HG03521 (cell line): ENCODE measurements at regions not wholly inside any gene's neighbourhood (a gene's known extent, or its start where the extent isn't known, plus 50 kb on each side); places are given as distances from the start of the nearest gene placed in this dataset.

Source experiments
- ATAC-seq: cut with Tn5 transposase; IDR thresholded peaks from one replicate; pipeline ENCODE4 v1.9.1; 2021; ENCODE audit warnings: mild to moderate bottlenecking, moderate library complexity; ENCODE audit not compliant: unreplicated experiment

DNA sequence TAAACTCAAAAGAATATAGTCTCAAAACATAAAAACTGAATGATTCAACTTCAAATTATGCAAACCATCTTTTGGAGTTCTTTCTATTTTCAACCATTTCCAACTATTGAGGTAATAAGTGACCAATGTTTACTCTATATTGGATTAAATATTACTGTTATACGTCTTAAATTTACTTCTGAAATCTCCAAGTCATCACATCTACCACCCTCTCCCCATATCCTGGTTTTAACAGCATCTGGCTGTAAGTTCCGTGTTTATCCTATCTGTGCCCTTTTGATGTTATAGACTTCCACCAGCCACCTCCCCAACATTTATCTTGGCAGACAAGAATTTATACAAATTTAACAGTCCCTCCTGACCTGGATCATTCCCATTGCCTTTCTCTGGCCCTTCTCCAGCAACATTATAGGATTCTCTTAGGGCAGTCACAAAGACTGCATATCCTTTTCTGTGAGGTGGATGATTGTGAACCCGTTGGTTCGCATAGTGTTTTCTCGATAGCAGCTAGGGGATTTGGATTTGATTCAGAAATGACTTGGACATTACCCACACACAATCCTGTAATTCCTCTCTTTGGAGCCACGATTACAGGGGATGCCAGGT is 313.4 kb upstream of the FMN2 start:
- no peak for ATAC-seq

GRCh38 chr1:239779962-239780361 is 311.7 kb upstream of the FMN2 start:
- ATAC-seq, result no peak

- no peak for ATAC-seq
Measured at GRCh38 chr1:239784896-239785295, 306.8 kb upstream of the FMN2 start.

- no peak for ATAC-seq
Measured at GRCh38 chr1:239785576-239785975, 306.1 kb upstream of the FMN2 start.

DNA sequence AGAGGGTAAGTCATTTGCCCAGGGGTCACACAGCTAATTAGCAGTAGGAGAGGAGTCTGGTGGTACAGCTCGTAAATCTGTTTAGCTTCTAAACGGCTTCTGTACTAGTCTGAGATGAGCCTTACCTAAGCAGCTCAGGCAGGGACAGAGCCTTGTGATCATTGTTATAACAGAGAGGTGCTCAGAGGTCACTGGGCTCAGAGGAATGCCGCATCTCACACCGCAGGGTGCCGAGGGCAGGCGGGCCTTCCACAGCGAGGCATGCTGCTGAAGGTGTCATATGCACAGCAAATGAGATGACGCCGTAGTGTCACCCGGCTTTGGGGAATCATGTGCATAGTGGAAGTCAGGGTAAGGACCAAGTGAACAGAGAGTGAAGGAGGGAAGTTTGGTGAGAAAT is 305.2 kb upstream of the FMN2 start:
- ATAC-seq, result no peak

GRCh38 chr1:239792157-239792556 is 299.5 kb upstream of the FMN2 start:
- no peak for ATAC-seq

GRCh38 chr1:239795304-239795703 is 296.4 kb upstream of the FMN2 start:
- ATAC-seq, result no peak

DNA sequence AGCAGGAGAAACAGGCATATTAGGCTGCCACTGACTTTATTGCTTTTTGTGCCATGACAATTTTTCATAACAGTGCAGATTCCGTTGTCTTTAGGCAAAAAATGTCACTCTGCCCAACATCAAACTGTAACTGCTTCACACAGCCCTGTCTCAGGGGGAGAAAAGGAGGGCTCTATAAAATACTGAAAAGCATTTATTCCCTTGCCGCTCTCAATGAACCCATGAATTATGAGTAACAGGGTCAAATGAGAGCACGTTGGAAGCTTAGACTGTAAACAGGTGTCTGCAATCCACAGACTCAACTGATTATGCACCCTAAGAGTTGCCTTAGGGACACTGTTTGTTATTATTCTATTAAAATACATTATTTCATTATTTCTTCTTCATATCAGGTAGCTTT is 292.1 kb upstream of the FMN2 start:
- no peak for ATAC-seq

DNA sequence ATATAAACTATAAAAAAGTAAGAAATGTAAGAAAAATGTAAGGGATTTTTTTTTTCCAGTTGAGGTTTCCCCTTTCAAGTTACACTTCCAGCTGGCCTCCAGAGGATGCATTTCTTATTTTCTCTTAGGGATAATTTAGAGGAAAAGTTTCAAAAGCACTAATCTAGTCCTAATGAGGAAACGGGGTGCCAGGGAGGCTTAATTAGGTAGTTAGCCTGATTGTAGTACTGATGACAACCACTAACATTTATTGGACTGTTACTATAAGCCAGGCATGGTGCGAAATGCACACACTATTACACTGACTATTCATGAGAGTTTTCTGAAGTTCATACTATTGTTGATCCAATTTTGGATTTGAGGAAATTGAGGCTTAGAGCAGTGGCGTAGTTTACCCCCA is 290.8 kb upstream of the FMN2 start:
- no peak for ATAC-seq

- ATAC-seq, result no peak
Measured at GRCh38 chr1:239802275-239802674, 289.4 kb upstream of the FMN2 start.

DNA sequence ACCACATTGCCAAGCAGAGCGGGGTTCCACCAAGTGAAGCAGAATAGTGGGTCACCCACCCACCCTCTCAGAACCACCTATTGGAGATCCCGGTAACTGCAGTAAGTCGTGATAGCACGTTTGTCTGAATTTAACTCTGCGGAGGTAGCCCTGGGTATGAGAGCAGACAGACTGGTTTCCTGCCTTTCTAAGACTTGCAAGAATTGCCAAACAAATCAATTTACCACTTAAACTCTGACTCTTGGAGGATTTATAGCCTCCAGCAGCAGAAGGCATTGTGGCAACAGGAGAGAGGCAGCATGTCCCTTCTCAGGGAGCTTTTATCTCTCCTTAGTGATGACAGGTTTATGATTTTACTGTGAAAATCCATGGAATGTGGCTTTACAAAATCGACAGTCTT is 287.9 kb upstream of the FMN2 start:
- ATAC-seq, result no peak

DNA sequence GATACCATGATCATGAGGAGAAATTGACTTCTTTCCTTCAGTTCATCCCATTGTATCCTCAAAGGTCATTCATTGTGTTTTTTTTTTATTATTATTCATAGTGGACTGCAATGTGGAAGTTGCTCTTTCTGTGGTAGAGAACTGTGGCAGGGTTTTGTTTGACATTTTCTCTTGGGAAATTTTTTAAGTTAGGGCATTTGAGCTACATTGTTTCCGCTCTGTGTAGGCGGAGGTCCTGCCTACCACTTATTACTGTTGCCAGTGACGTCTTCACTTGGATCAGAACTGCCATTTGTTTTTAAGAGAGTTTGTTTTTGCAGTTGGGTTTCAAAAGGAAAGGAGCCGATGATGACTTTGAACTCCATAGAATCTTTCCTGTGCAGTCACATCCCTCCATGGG is 287.4 kb upstream of the FMN2 start:
- no peak for ATAC-seq

DNA sequence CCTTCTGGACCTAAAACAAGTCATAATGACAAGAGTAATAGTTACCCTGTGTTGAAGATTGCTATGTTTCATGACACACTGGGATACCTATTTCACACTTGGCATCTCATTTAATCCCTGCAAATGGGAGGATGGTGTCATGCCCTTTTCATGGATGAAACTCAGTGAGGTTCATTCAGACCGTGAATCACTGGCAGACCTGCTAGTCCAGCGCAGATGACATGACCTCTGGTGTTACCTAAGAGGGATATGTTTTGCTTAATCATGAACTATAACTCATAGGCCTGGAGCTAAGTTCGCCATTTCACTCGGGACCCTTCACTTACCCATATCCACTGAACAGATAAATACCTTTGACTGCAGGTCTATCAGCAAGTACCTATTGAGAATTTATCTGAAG is 286.6 kb upstream of the FMN2 start:
- no peak for ATAC-seq

DNA sequence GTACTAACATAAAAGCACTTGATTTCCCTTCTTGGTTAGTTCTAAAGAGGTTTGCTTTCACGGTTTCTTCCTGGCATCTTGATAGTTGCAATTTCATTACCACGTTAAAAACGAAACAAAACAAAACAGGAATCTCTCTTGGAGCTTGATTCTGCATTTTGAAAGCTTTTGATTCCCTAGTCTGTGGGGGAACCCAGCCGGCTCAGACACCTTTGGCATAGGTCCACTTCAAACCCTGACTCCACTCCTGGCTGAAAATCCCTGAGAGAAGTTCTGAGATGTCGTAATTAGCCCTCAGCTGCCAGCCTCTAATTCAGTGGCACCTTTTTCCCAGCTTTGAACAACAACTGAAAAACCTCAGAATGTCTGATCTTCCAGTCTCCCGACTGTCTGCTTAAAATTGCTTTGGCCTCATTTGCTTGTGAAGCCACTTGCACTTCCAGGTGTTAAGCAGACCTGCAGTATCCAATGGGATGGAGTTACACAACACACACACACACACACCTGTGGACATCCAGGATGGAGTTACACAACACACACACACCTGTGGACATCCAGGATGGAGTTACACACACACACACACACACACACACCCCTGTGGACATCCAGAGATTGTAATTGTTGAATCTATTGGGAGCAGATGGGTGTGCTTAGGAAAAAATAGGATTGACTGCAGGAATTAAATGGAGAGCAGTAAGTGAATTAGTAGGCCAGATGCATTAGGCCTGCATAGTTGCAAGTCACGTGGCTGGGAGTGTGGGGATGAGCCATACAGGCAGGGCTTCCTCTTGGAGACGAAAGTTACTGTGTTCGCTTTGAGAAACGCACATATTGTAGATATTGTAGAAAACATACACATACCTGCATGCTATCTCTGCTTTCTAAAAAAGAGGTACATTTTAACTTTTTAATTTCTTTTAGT is 285.6 kb upstream of the FMN2 start:
- ATAC-seq, result no peak

GRCh38 chr1:239806897-239807296 is 284.8 kb upstream of the FMN2 start:
- no peak for ATAC-seq

GRCh38 chr1:239807361-239807760 is 284.3 kb upstream of the FMN2 start:
- ATAC-seq, result no peak

GRCh38 chr1:239810061-239810481 is 281.6 kb upstream of the FMN2 start:
- ATAC-seq, result no peak

DNA sequence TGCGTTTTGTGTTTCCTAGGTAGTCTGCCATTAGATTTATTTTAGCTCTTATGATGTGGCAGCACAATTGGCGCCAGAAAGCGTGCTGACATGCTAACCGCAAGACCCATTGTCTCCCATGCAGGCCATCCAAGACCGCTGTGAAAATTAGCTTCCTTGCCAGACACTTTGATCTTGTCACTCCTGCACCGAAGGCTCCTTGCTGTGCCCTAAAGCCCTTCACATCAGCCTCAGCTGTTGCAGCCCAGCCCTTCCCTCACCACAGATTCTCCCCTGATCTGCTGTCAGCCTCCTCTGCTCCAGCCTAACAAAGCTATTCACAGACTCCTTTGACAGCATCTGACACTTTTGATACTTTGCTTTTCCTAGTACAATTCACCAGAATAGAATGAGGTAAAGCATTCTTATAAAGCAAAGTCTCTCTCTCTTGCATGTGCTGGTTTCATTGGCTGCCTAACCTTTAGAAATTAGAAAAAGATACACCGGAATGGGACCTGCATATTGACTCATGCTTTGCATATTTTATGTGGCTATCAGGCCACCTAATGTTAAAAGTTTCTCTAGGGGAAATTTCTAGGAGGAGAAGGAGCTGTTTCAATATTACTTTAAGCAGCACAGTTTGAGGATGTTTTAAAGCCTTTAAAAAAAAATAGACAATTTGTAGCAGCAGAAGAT is 280.3 kb upstream of the FMN2 start:
- no peak for ATAC-seq

- no peak for ATAC-seq
Measured at GRCh38 chr1:239812580-239812979, 279.1 kb upstream of the FMN2 start.

GRCh38 chr1:239814306-239814881 is 277.3 kb upstream of the FMN2 start:
- ATAC-seq, result no peak

GRCh38 chr1:239815074-239815473 is 276.6 kb upstream of the FMN2 start:
- ATAC-seq, result no peak
